ENCODE measurements at regions not wholly inside any gene's neighbourhood (a gene's known extent, or its start where the extent isn't known, plus 50 kb on each side); places are given as distances from the start of the nearest gene placed in this dataset.

- no peak overlapping the region for H3K27ac ChIP-seq (ENCODE audit: extremely low read depth, low read depth, low read length)
- no peak for ATAC-seq
- peak overlapping the region; percentile 12; the same call in 1 of the 2 replicates for H2AFZ ChIP-seq (ENCODE audit: low read depth, low read length)
- no peaks in the 10 kb centered on the region for H3K79me2 ChIP-seq (ENCODE audit: control insufficient read depth, insufficient read depth, low read length)
- no peak overlapping the region for H3K4me3 ChIP-seq
- intact Hi-C loops (cut with micrococcal nuclease) (no loop called here), in situ Hi-C loops (cut with MboI) (no loop called here)
- POLR2A ChIA-PET: no interaction called here
- FAIRE-seq: no peak
- H3K27me3 ChIP-seq (ENCODE audit: control insufficient read depth in 2 of 2, insufficient read depth in 2 of 2, low read length in 2 of 2): no peaks in the 10 kb centered on the region
- DNase-seq (ENCODE audit: extremely low read depth in 1 of 4, low spot score in 3 of 4): no peak
- H3K4me1 ChIP-seq (replicated peaks in 1 of 2; ENCODE audit: control insufficient read depth in 2 of 2, insufficient read depth in 2 of 2, low read length in 2 of 2): no peaks in the 10 kb centered on the region
- H3K9ac ChIP-seq (ENCODE audit: insufficient read depth in 1 of 2, low read depth in 2 of 2, low read length in 2 of 2): no peak overlapping the region
- BruUV-seq (replicated peaks): no TSS peak
- no peaks in the 10 kb centered on the region for H3K9me3 ChIP-seq (replicated peaks; ENCODE audit: control insufficient read depth, insufficient read depth, low read depth, low read length)
- H3K4me2 ChIP-seq (ENCODE audit: insufficient read depth, low read length): no peak overlapping the region
- CTCF ChIA-PET (ENCODE audit: low intra/inter-chr PET ratio): no interaction called here
- no peaks in the 10 kb centered on the region for H3K9me1 ChIP-seq (ENCODE audit: control insufficient read depth, insufficient read depth, low read length)
- no peaks in the 10 kb centered on the region; the same call in 2 of the 3 replicates for H3K36me3 ChIP-seq (ENCODE audit: control insufficient read depth, insufficient read depth, low read length)
- H4K20me1 ChIP-seq (replicated peaks; ENCODE audit: control insufficient read depth, insufficient read depth, low read length): no peaks in the 10 kb centered on the region
- TF ChIP-seq AFF4 (CRISPR knock-in tag; IDR thresholded peaks at IDR 0.05): no peak
- TF ChIP-seq ATF3 (IDR thresholded peaks at IDR 0.05): no peak
- TF ChIP-seq ATF3 (CRISPR knock-in tag; conservative IDR thresholded peaks at IDR 0.05): no peak
- no peak for TF ChIP-seq NFATC3 (IDR thresholded peaks at IDR 0.05)
- no peak for TF ChIP-seq ZNF318 (IDR thresholded peaks at IDR 0.05; ENCODE audit: borderline replicate concordance in 1 of 2, low read depth in 1 of 2)
- no peak for TF ChIP-seq PRPF4 (IDR thresholded peaks at IDR 0.05; ENCODE audit: insufficient read depth, low read depth, low read length, poor library complexity, severe bottlenecking)
- no peak for TF ChIP-seq MLX (CRISPR knock-in tag; conservative IDR thresholded peaks at IDR 0.05)
- TF ChIP-seq LARP7 (IDR thresholded peaks at IDR 0.05): no peak
- no peak for TF ChIP-seq ZNF717 (CRISPR knock-in tag; IDR thresholded peaks at IDR 0.05)
These were observed 167.9 kb upstream of the MAN1A1 start for GRCh38 chr6:119517428-119517827.
